ENCODE measurements at regions not wholly inside any gene's neighbourhood (a gene's known extent, or its start where the extent isn't known, plus 50 kb on each side); places are given as distances from the start of the nearest gene placed in this dataset.

GRCh38 chr20:4324611-4325243 lies 75.6 kb upstream of the ADRA1D start:
- TF ChIP-seq CTCF (conservative IDR thresholded peaks at IDR 0.05 in 1 of 2, IDR thresholded peaks at IDR 0.05 in 1 of 2; ENCODE audit: low read depth in 1 of 2, low read length in 2 of 2) = no peak
- no peak for TF ChIP-seq EZH2 (IDR thresholded peaks at IDR 0.05; ENCODE audit: low read length, missing control alignments)

All from fibroblast of lung (primary cell).